ENCODE measurements at regions not wholly inside any gene's neighbourhood (a gene's known extent, or its start where the extent isn't known, plus 50 kb on each side); places are given as distances from the start of the nearest gene placed in this dataset.

- H3K4me3 Mint-ChIP-seq = no peak overlapping the region
- no peak overlapping the region for H3K4me3 ChIP-seq
- no peaks in the 10 kb centered on the region for H3K36me3 Mint-ChIP-seq
- H3F3A ChIP-seq (ENCODE audit: low read depth) = no peaks in the 10 kb centered on the region
- no peaks in the 10 kb centered on the region for H3K36me3 ChIP-seq
- no peak overlapping the region for H3K27ac ChIP-seq
- no peaks in the 10 kb centered on the region for H3K4me1 Mint-ChIP-seq
- H4K20me1 ChIP-seq (ENCODE audit: low read depth) = no peaks in the 10 kb centered on the region
- TF ChIP-seq CTCF (IDR thresholded peaks at IDR 0.05) = no peak
- TF ChIP-seq EZH2 (IDR thresholded peaks at IDR 0.05) = no peak
- no peak for TF ChIP-seq EZH2phosphoT487 (IDR thresholded peaks at IDR 0.05)
- H3K79me2 ChIP-seq (ENCODE audit: low read depth) = no peaks in the 10 kb centered on the region
- H3K9me3 Mint-ChIP-seq = peaks cover 4% of the 10 kb centered on the region
- H3K27me3 ChIP-seq = no peaks in the 10 kb centered on the region
- no peak for DNase-seq (ENCODE audit: low spot score)
- no peak overlapping the region for H2AFZ ChIP-seq (replicated peaks)
- H3K27me3 Mint-ChIP-seq (ENCODE audit: insufficient read depth, low read depth) = no peaks in the 10 kb centered on the region
- H3K9ac ChIP-seq = no peak overlapping the region
- no peaks in the 10 kb centered on the region for H3K4me1 ChIP-seq
- no peak overlapping the region for H3K27ac Mint-ChIP-seq
- no peaks in the 10 kb centered on the region for H3K9me3 ChIP-seq (ENCODE audit: low read depth)
- no peak overlapping the region for H3K4me2 ChIP-seq
These were observed 176.0 kb upstream of the TMCO5A start for GRCh38 chr15:37758412-37758811.

- no peaks in the 10 kb centered on the region for H3K4me1 ChIP-seq
- no peak overlapping the region for H3K4me3 ChIP-seq
- Mint-ChIP-seq H3K4me3 (no peak overlapping the region), H3K9me3 (no peaks in the 10 kb centered on the region), H3K36me3 (no peaks in the 10 kb centered on the region), H3K27me3 (ENCODE audit: insufficient read depth, low read depth) (no peaks in the 10 kb centered on the region), H3K4me1 (peaks cover 2% of the 10 kb centered on the region), H3K27ac (no peak overlapping the region)
- TF ChIP-seq CTCF (IDR thresholded peaks at IDR 0.05) (peak; percentile 61), EZH2 (IDR thresholded peaks at IDR 0.05) (no peak)
- H4K20me1 ChIP-seq (ENCODE audit: low read depth) = no peaks in the 10 kb centered on the region
- no peaks in the 10 kb centered on the region for H3K27me3 ChIP-seq
- H3K9ac ChIP-seq = no peak overlapping the region
- no peaks in the 10 kb centered on the region for H3K79me2 ChIP-seq (ENCODE audit: low read depth)
- no peak overlapping the region for H3K4me2 ChIP-seq
- no peaks in the 10 kb centered on the region for H3K9me3 ChIP-seq (ENCODE audit: low read depth)
- H2AFZ ChIP-seq (replicated peaks) = peak overlapping the region; percentile 99
- no peaks in the 10 kb centered on the region for H3K36me3 ChIP-seq
- H3K27ac ChIP-seq = no peak overlapping the region
- H3F3A ChIP-seq (ENCODE audit: low read depth) = no peaks in the 10 kb centered on the region
- DNase-seq (ENCODE audit: low spot score) = peak; percentile 31
These were observed 169.7 kb upstream of the TMCO5A start for GRCh38 chr15:37764733-37765191.

- Histone ChIP-seq H3K27ac (no peak overlapping the region), H3K27me3 (no peaks in the 10 kb centered on the region), H3K9me3 (ENCODE audit: low read depth) (no peaks in the 10 kb centered on the region), H3K4me3 (no peak overlapping the region), H3F3A (ENCODE audit: low read depth) (no peaks in the 10 kb centered on the region), H3K36me3 (no peaks in the 10 kb centered on the region), H3K4me1 (no peaks in the 10 kb centered on the region), H3K4me2 (no peak overlapping the region), H2AFZ (replicated peaks) (no peak overlapping the region), H3K9ac (no peak overlapping the region), H4K20me1 (ENCODE audit: low read depth) (no peaks in the 10 kb centered on the region), H3K79me2 (ENCODE audit: low read depth) (no peaks in the 10 kb centered on the region)
- H3K4me3 Mint-ChIP-seq = no peak overlapping the region
- peaks cover 2% of the 10 kb centered on the region for H3K4me1 Mint-ChIP-seq
- H3K9me3 Mint-ChIP-seq = no peaks in the 10 kb centered on the region
- H3K27ac Mint-ChIP-seq = no peak overlapping the region
- no peak for DNase-seq (ENCODE audit: low spot score)
- H3K36me3 Mint-ChIP-seq = no peaks in the 10 kb centered on the region
- TF ChIP-seq EZH2phosphoT487 (IDR thresholded peaks at IDR 0.05) = no peak
- no peak for TF ChIP-seq CTCF (IDR thresholded peaks at IDR 0.05)
- TF ChIP-seq EZH2 (IDR thresholded peaks at IDR 0.05) = no peak
- H3K27me3 Mint-ChIP-seq (ENCODE audit: insufficient read depth, low read depth) = no peaks in the 10 kb centered on the region
These were observed 168.7 kb upstream of the TMCO5A start for GRCh38 chr15:37765786-37766185.

All from neural progenitor cell (in vitro differentiated cells).